ENCODE measurements at regions not wholly inside any gene's neighbourhood (a gene's known extent, or its start where the extent isn't known, plus 50 kb on each side); places are given as distances from the start of the nearest gene placed in this dataset.

GRCh38 chr11:109677231-109677630 lies 255.2 kb downstream of the C11orf87 start:
- Histone ChIP-seq H3K36me3 (ENCODE audit: control insufficient read depth in 2 of 2, extremely low read depth in 1 of 2, insufficient read depth in 2 of 2, low read length in 2 of 2) (no peaks in the 10 kb centered on the region), H3K27me3 (ENCODE audit: control insufficient read depth, extremely low read depth, insufficient read depth, low read length) (no peaks in the 10 kb centered on the region), H3K27ac (ENCODE audit: control insufficient read depth, insufficient read depth, low read length) (no peak overlapping the region), H3K9me3 (ENCODE audit: control insufficient read depth, low read depth, low read length) (no peaks in the 10 kb centered on the region), H3K79me2 (ENCODE audit: control insufficient read depth, insufficient read depth, low read length) (no peaks in the 10 kb centered on the region), H3K9me1 (ENCODE audit: control insufficient read depth, extremely low read depth, insufficient read depth, low read length) (no peaks in the 10 kb centered on the region), H4K20me1 (ENCODE audit: control insufficient read depth, extremely low read depth, insufficient read depth, low read length) (no peaks in the 10 kb centered on the region), H3K9ac (ENCODE audit: control insufficient read depth, extremely low read depth, insufficient read depth, low read length) (no peak overlapping the region), H3K4me2 (ENCODE audit: control insufficient read depth, extremely low read depth, insufficient read depth, low read depth, low read length) (no peak overlapping the region), H2AFZ (ENCODE audit: control insufficient read depth, low read length) (no peak overlapping the region), H3K4me3 (ENCODE audit: control insufficient read depth in 2 of 3, extremely low read depth in 1 of 3, insufficient read depth in 2 of 3, low read depth in 1 of 3, low read length in 3 of 3) (no peak overlapping the region), H3K4me1 (ENCODE audit: control insufficient read depth, extremely low read depth, insufficient read depth, low read length) (no peaks in the 10 kb centered on the region)
- TF ChIP-seq EZH2 (IDR thresholded peaks at IDR 0.05; ENCODE audit: low read length), result no peak
- TF ChIP-seq CTCF (optimal IDR thresholded peaks at IDR 0.05 in 1 of 3, IDR thresholded peaks at IDR 0.05 in 1 of 3, conservative IDR thresholded peaks at IDR 0.05 in 1 of 3; ENCODE audit: extremely low read depth in 1 of 3, insufficient read depth in 2 of 3, low read length in 3 of 3), result no peak
- DNase-seq (ENCODE audit: low read depth, low spot score) (no peak), FAIRE-seq (no peak)
- dilution Hi-C loops (cut with MboI; ENCODE audit: extremely low pct_ligation_motif_present, low sequenced_read_pairs), result no loop called here

GRCh38 chr11:109677876-109678275 lies 255.9 kb downstream of the C11orf87 start:
- Histone ChIP-seq H3K4me3 (ENCODE audit: control insufficient read depth in 2 of 3, extremely low read depth in 1 of 3, insufficient read depth in 2 of 3, low read depth in 1 of 3, low read length in 3 of 3) (no peak overlapping the region), H3K79me2 (ENCODE audit: control insufficient read depth, insufficient read depth, low read length) (no peaks in the 10 kb centered on the region), H4K20me1 (ENCODE audit: control insufficient read depth, extremely low read depth, insufficient read depth, low read length) (no peaks in the 10 kb centered on the region), H3K9me3 (ENCODE audit: control insufficient read depth, low read depth, low read length) (no peaks in the 10 kb centered on the region), H3K27ac (ENCODE audit: control insufficient read depth, insufficient read depth, low read length) (no peak overlapping the region), H2AFZ (ENCODE audit: control insufficient read depth, low read length) (no peak overlapping the region), H3K4me2 (ENCODE audit: control insufficient read depth, extremely low read depth, insufficient read depth, low read depth, low read length) (no peak overlapping the region), H3K9me1 (ENCODE audit: control insufficient read depth, extremely low read depth, insufficient read depth, low read length) (no peaks in the 10 kb centered on the region), H3K27me3 (ENCODE audit: control insufficient read depth, extremely low read depth, insufficient read depth, low read length) (no peaks in the 10 kb centered on the region), H3K4me1 (ENCODE audit: control insufficient read depth, extremely low read depth, insufficient read depth, low read length) (no peaks in the 10 kb centered on the region), H3K36me3 (ENCODE audit: control insufficient read depth in 2 of 2, extremely low read depth in 1 of 2, insufficient read depth in 2 of 2, low read length in 2 of 2) (no peaks in the 10 kb centered on the region), H3K9ac (ENCODE audit: control insufficient read depth, extremely low read depth, insufficient read depth, low read length) (no peak overlapping the region)
- DNase-seq (ENCODE audit: low read depth, low spot score) (no peak), FAIRE-seq (no peak)
- dilution Hi-C loops (cut with MboI; ENCODE audit: extremely low pct_ligation_motif_present, low sequenced_read_pairs), result no loop called here
- TF ChIP-seq CTCF (optimal IDR thresholded peaks at IDR 0.05 in 1 of 3, IDR thresholded peaks at IDR 0.05 in 1 of 3, conservative IDR thresholded peaks at IDR 0.05 in 1 of 3; ENCODE audit: extremely low read depth in 1 of 3, insufficient read depth in 2 of 3, low read length in 3 of 3) (no peak), EZH2 (IDR thresholded peaks at IDR 0.05; ENCODE audit: low read length) (no peak)
